Loucy (cell line): ENCODE measurements at regions not wholly inside any gene's neighbourhood (a gene's known extent, or its start where the extent isn't known, plus 50 kb on each side); places are given as distances from the start of the nearest gene placed in this dataset.

Experiments
- CTCF ChIP-seq: fragments of 200-600 bp; sonication (generic); conservative IDR thresholded peaks from 2 replicates; pipeline ENCODE4 v1.5.1; 2014; ENCODE audit warnings: mild to moderate bottlenecking, antibody characterized with exemption, low read length
- EZH2phosphoT487 ChIP-seq: fragments of 200-600 bp; IDR thresholded peaks from 2 replicates; pipeline ENCODE4 v1.6.1; 2018; ENCODE audit warnings: antibody characterized with exemption, mild to moderate bottlenecking, moderate library complexity, borderline replicate concordance

GRCh38 chr11:92399705-92400104 lies 175.1 kb downstream of the FAT3 start:
- TF ChIP-seq CTCF = peak; percentile 47
- no peak for TF ChIP-seq EZH2phosphoT487
